ENCODE measurements at regions not wholly inside any gene's neighbourhood (a gene's known extent, or its start where the extent isn't known, plus 50 kb on each side); places are given as distances from the start of the nearest gene placed in this dataset.
A peak's percentile ranks its signal among the peaks of the same experiment; 100 is the strongest.
"Not testable (repeated sequence)": the region's sequence is repeated elsewhere in the genome, so short reads cannot be mapped to it uniquely, and the experiment has no call there.

DNA sequence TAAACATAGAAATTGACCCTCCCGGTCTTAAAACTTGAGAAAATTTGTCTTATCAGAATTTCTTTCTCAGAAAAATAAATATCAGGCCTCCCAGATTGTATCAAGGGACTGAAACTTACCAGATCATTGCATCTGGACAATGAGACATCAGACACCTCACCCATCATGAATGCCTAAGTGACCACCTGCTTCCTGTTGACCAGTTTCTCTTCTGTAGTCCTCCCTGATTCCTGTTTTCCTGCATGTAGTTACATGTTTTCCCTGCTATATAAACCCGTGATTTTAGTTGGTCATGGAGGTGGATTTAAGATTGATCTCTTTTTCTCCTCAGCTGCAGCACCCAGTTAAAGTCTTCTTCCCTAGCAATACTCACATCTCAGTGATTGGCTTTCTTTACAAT lies 548.1 kb downstream of the PPP4R3C start:
- TF ChIP-seq, protein P1, sequence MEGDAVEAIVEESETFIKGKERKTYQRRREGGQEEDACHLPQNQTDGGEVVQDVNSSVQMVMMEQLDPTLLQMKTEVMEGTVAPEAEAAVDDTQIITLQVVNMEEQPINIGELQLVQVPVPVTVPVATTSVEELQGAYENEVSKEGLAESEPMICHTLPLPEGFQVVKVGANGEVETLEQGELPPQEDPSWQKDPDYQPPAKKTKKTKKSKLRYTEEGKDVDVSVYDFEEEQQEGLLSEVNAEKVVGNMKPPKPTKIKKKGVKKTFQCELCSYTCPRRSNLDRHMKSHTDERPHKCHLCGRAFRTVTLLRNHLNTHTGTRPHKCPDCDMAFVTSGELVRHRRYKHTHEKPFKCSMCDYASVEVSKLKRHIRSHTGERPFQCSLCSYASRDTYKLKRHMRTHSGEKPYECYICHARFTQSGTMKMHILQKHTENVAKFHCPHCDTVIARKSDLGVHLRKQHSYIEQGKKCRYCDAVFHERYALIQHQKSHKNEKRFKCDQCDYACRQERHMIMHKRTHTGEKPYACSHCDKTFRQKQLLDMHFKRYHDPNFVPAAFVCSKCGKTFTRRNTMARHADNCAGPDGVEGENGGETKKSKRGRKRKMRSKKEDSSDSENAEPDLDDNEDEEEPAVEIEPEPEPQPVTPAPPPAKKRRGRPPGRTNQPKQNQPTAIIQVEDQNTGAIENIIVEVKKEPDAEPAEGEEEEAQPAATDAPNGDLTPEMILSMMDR (IDR thresholded peaks at IDR 0.05; ENCODE audit: insufficient read depth, low read length), result no peak

DNA sequence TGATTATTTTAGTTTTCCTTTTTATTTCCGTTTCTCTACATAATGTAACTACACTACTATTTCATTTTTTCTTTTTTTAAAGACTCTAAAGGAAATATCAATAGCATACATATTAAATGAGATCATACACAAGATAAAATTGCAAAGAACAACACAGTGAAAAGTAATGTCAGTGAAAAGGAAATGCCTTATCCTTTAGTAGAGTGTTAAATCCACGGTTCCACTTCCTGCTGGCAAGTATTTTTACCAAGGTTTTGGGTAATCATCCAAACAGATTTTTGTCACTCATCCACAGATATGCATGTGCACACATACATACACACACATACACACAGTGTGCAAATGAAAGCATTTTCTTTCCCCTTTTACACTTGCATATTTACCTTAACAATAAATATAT lies 548.9 kb downstream of the PPP4R3C start:
- H3K4me3 ChIP-seq (ENCODE audit: low read depth, low read length), result no peak overlapping the region
- DNase-seq (ENCODE audit: low read depth), result peak; percentile 16
- TF ChIP-seq, protein P1 (IDR thresholded peaks at IDR 0.05; ENCODE audit: insufficient read depth, low read length), result no peak

More for the DNA sequence above, 548.1 kb downstream of the PPP4R3C start:
- peak; percentile 2 for DNase-seq (ENCODE audit: low read depth)
- no peak overlapping the region for H3K4me3 ChIP-seq (ENCODE audit: low read depth, low read length)

DNA sequence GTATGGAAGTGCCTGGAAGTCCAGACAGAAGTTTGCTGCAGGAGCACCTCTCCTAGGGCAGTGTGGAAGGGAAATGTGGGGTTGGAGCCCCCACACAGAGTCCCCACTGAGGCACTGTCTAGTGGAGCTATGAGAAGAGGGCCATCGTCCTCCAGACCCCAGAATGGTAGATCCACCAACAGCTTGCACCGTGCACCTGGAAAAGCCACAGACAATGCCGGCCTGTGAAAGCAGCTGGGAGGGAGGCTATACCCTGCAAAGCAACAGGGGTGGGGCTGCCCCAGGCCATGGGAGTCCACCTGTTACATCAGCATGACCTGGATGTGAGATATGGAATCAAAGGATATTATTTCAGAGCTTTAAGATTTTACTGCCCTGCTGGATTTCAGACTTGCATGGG lies 551.4 kb downstream of the PPP4R3C start:
- not testable (repeated sequence) for DNase-seq (ENCODE audit: low read depth); H3K4me3 ChIP-seq (ENCODE audit: low read depth, low read length)

DNA sequence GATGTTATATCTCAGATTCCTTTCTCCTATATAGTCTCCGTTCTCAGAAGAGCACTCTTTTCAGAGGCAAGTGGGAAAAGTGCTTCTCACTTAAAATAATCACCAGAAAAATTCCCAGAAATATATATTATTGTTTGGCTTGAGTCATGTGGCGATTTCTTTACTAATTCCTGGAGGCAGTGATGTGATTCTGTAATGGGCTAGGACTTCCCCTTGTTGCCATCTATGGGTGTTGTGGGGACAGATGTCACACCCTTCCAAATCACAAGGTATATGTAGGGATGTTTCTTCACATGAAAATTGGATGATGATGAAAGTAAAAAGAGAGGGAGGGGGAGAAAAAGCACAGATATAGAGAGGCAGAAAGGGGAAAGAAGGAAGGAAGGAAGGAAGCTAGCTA lies 553.4 kb downstream of the PPP4R3C start:
- TF ChIP-seq, protein P1 (IDR thresholded peaks at IDR 0.05; ENCODE audit: insufficient read depth, low read length), result no peak
- DNase-seq (ENCODE audit: low read depth), result no peak
- H3K4me3 ChIP-seq (ENCODE audit: low read depth, low read length), result no peak overlapping the region

DNA sequence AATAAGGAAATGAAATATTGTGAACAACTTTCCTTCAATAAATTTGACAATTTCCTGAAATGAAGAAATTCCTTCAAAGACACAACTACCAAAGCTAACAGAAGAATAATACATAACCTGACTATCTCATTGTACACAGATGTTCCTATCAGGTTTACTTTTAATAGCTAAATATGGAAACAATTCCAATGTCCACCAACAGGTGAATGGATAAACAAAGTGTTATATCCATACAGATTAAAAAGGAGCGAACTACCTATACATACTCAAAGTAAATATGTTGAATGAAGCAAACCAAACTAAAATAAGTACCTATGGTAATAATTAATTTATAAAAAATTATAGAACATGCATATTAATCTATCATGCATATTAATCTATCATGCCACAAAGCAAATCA lies 554.9 kb downstream of the PPP4R3C start:
- DNase-seq (ENCODE audit: low read depth), result no peak
- no peak overlapping the region for H3K4me3 ChIP-seq (ENCODE audit: low read depth, low read length)
- TF ChIP-seq, protein P1 (IDR thresholded peaks at IDR 0.05; ENCODE audit: insufficient read depth, low read length), result no peak

DNA sequence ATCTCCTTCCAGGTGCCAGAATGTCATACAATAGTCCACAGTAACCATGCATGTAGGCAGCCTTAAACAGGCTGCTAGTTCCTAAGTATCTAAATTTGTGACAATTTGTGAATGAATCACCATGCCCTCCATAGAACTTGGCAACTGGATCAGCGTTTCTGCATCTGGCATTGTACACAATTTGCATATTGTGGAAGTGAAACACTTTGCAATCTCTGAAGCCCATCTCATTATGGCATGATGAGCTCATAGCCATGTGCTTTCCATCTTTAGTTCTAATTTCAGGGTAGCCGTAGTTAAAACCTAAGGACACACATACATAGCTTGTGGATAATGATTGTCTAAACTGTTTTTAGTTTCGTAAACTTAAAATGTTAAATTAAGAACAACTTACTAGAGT lies 573.6 kb downstream of the PPP4R3C start:
- TF ChIP-seq, protein P1 (IDR thresholded peaks at IDR 0.05; ENCODE audit: insufficient read depth, low read length), result no peak
- no peak overlapping the region for H3K4me3 ChIP-seq (ENCODE audit: low read depth, low read length)
- no peak for DNase-seq (ENCODE audit: low read depth)

DNA sequence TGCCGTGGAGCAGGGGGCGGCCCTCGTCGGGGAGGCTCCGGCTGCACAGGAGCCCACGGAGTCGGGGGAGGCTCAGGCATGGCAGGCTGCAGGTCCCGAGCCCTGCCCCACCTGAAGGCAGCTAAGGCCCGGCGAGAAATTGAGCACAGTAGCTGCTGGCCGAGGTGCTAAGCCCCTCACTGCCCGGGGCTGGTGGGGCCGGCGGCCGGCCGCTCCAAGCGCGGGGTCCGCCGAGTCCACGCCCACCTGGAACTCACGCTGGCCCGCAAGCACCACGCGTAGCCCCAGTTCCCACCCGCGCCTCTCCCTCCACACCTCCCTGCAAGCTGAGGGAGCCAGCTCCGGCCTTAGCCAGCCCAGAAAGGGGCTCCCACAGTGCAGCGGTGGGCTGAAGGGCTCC lies 589.4 kb downstream of the PPP4R3C start:
- TF ChIP-seq, protein P1 (IDR thresholded peaks at IDR 0.05; ENCODE audit: insufficient read depth, low read length), result no peak
- no peak for DNase-seq (ENCODE audit: low read depth)
- H3K4me3 ChIP-seq (ENCODE audit: low read depth, low read length), result no peak overlapping the region
